ENCODE measurements at regions not wholly inside any gene's neighbourhood (a gene's known extent, or its start where the extent isn't known, plus 50 kb on each side); places are given as distances from the start of the nearest gene placed in this dataset.

DNA sequence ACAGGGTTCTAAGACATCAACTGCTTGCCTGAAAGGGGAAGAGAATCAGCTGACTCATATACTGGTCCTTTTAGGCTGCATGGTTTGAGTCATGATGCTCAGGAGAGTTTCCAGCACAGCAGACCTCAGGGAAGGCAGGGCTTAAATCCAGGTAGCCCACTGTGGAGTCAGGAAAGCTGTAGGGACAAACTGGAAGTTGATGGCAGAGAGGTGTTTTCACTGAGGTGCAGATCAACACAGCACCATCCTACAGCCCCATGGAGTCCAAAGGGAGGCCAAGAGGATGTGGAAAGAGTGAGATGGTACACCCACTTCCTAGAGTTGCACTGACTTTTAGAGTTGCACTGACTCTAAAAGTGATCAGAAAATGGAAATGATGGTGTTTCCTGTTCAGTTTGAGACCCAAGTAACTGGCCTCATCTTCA lies 252.4 kb upstream of the DUSP10 start:
- no peak for TF ChIP-seq EP300 (IDR thresholded peaks at IDR 0.05)
- TF ChIP-seq CTCF (IDR thresholded peaks at IDR 0.05), result no peak
